Gastroesophageal sphincter (tissue), 4 donors: ENCODE measurements at regions not wholly inside any gene's neighbourhood (a gene's known extent, or its start where the extent isn't known, plus 50 kb on each side); places are given as distances from the start of the nearest gene placed in this dataset.

Experiments used
- ATAC-seq: fragments of 150-250 bp; one replicate; pipeline ENCODE4 v1.9.1; 2016; ENCODE audit warnings: mild to moderate bottlenecking, moderate library complexity
- H3K27ac ChIP-seq, 4 donors: fragments of 200-600 bp; sonication (generic) in 3 of 4; 1 replicate in 3 of 4; 2 replicates in 1 of 4; pipeline ENCODE4 v1.5.1; 2016 to 2019
- H3K27me3 ChIP-seq: fragments of 200-600 bp; sonication (generic); one replicate; pipeline ENCODE4 v1.5.1; 2019
- H3K36me3 ChIP-seq, 2 donors: fragments of 200-600 bp; sonication (generic); one replicate each; pipeline ENCODE4 v1.5.1; 2019; ENCODE audit warnings: control low read depth in 1 of 2
- H3K4me1 ChIP-seq, 3 donors: fragments of 200-600 bp; sonication (generic); 1 replicate in 2 of 3; 2 replicates in 1 of 3; pipeline ENCODE4 v1.5.1; 2016 to 2019; ENCODE audit warnings: control low read depth in 2 of 3
- H3K4me3 ChIP-seq, 2 donors: fragments of 200-600 bp; sonication (generic); one replicate each; pipeline ENCODE4 v1.5.1; 2019; ENCODE audit warnings: mild to moderate bottlenecking in 1 of 2, moderate library complexity in 1 of 2
- H3K9me3 ChIP-seq, 3 donors: fragments of 200-600 bp; sonication (generic); one replicate each; pipeline ENCODE4 v1.5.1; 2017 to 2019; ENCODE audit warnings: control low read depth in 2 of 3
- EP300 ChIP-seq: sonication (generic); formaldehyde crosslinking; IDR thresholded peaks from one replicate; pipeline ENCODE4 v1.6.1; 2017; ENCODE audit warnings: antibody characterized with exemption, mild to moderate bottlenecking
- POLR2A ChIP-seq, 2 donors: fragments of 450-650 bp; IDR thresholded peaks; one replicate each; pipeline ENCODE4 v1.6.1; 2017; ENCODE audit warnings: antibody characterized with exemption in 2 of 2, mild to moderate bottlenecking in 2 of 2, moderate library complexity in 1 of 2
- POLR2AphosphoS5 ChIP-seq: sonication (generic); formaldehyde crosslinking; IDR thresholded peaks from one replicate; pipeline ENCODE4 v1.6.1; 2017; ENCODE audit warnings: antibody characterized with exemption
- WGBS, 2 donors: methylation state at CpG; one replicate each; pipeline ENCODE4 v1.1.5; 2018; ENCODE audit warnings: low coverage in 1 of 2; 5-methylcytosine and 5-hydroxymethylcytosine counted together
- TF ChIP-seq, protein P1 (sequence below), 4 experiments: fragments of 200-600 bp in 2 of 4; fragments of 450-650 bp in 2 of 4; sonication (generic) in 1 of 4; IDR thresholded peaks; one replicate each; pipeline ENCODE4 v1.5.1; 2017 to 2019; ENCODE audit warnings: antibody characterized with exemption in 4 of 4, mild to moderate bottlenecking in 2 of 4, moderate library complexity in 2 of 4

DNA sequence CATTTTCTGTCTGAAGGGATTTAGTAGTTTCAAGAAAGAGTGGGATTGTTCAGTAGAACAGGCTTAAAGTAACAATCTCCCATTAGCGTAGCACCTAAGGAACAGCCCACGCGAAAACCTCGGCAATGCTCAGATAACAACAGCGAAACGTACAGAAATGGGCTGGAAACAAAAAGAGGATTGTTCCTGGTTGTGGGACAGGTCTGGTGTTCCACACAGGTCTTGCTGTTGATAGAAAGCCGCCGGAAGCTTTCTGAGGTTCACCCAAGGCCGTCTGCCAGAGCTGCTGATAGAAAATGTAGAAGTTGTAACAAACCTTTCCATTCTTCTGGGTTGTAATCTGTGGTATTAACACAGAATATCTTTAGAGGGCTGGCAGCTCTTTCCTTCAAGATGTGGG is 69.4 kb upstream of the CLCN4 start:
- Histone ChIP-seq H3K9me3 (no peaks in the 10 kb centered on the region), H3K36me3 (peaks cover 0 to 16% of the 10 kb centered on the region in 2 donors), H3K4me3 (no peak overlapping the region), H3K27me3 (no peaks in the 10 kb centered on the region), H3K27ac (peak overlapping the region in 3 of 4 donors; percentile 72 to 77 (median 74)), H3K4me1 (peaks cover 0 to 59% (median 0%) of the 10 kb centered on the region in 3 donors)
- WGBS, 2 donors: 85 to 95% methylated on average over 4 to 9 of the region's 9 CpGs
- TF ChIP-seq, protein P1, sequence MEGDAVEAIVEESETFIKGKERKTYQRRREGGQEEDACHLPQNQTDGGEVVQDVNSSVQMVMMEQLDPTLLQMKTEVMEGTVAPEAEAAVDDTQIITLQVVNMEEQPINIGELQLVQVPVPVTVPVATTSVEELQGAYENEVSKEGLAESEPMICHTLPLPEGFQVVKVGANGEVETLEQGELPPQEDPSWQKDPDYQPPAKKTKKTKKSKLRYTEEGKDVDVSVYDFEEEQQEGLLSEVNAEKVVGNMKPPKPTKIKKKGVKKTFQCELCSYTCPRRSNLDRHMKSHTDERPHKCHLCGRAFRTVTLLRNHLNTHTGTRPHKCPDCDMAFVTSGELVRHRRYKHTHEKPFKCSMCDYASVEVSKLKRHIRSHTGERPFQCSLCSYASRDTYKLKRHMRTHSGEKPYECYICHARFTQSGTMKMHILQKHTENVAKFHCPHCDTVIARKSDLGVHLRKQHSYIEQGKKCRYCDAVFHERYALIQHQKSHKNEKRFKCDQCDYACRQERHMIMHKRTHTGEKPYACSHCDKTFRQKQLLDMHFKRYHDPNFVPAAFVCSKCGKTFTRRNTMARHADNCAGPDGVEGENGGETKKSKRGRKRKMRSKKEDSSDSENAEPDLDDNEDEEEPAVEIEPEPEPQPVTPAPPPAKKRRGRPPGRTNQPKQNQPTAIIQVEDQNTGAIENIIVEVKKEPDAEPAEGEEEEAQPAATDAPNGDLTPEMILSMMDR (IDR thresholded peaks at IDR 0.05): no peak
- TF ChIP-seq POLR2AphosphoS5: no peak
- ATAC-seq: no peak

DNA sequence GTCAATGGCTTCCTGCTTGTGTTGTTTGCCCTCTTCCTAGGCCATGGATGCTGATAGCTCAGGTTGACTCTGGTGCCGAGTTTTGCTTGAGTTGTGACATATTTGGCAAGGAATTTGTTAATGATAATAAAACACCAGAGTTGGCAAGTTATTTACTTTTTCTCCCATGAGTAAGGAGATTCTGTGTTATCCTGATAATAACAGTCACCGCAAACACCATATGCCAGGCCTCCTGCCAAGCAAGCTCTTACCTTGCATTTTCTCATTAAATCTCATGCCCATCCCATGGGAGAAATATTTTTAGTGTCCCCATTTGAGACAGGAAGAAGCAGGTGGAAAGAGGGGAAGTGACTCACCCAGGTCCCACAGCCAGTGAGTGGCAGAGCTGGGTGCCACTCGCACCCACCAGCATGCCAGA is 67.4 kb upstream of the CLCN4 start:
- Histone ChIP-seq H3K27ac (peak overlapping the region; percentile 53 to 72 (median 61)), H3K27me3 (no peaks in the 10 kb centered on the region), H3K4me3 (no peak overlapping the region), H3K4me1 (peaks cover 0 to 39% (median 0%) of the 10 kb centered on the region in 3 donors), H3K9me3 (no peaks in the 10 kb centered on the region), H3K36me3 (peaks cover 0 to 26% of the 10 kb centered on the region in 2 donors)
- no peak for TF ChIP-seq EP300
- TF ChIP-seq POLR2A (IDR thresholded peaks at IDR 0.05): no peak
- TF ChIP-seq POLR2AphosphoS5: peak; percentile 5
- TF ChIP-seq, protein P1 (IDR thresholded peaks at IDR 0.05): no peak
- WGBS, 2 donors: 100% methylated on average over 1 of the region's 3 CpGs; no CpG with 5 or more reads in 1 of the 2 donors
- no peak for ATAC-seq

DNA sequence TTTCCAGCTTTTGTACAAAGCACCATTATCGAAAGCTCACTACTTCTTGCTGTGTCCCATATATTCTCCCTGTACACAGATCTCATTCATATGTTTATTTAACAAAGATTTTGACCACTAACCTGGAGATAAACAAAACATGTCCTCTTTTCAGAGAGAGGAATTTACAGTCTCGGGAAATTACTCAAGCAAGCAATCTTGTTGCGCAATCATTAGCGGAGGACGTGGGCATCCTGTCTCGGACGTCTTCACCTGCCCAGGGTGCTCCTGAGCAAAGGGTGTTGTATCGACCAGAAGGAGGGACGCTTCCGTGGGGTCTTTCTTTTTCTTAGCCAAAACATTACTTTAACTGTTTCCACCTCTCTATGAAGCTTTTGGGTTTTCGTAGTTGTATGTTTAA is 66.5 kb upstream of the CLCN4 start:
- TF ChIP-seq, protein P1 (IDR thresholded peaks at IDR 0.05): no peak
- TF ChIP-seq EP300: no peak
- TF ChIP-seq POLR2A (IDR thresholded peaks at IDR 0.05): no peak
- no peaks in the 10 kb centered on the region for H3K27me3 ChIP-seq
- ATAC-seq: peak; percentile 36
- H3K4me1 ChIP-seq: peaks cover 0 to 34% (median 0%) of the 10 kb centered on the region in 3 donors
- peaks cover 0 to 26% of the 10 kb centered on the region in 2 donors for H3K36me3 ChIP-seq
- 57 to 86% methylated on average over 6 to 10 of the region's 11 CpGs for WGBS, 2 donors
- H3K9me3 ChIP-seq: no peaks in the 10 kb centered on the region
- peak overlapping the region; percentile 12 to 72 (median 61) for H3K27ac ChIP-seq
- no peak overlapping the region for H3K4me3 ChIP-seq

DNA sequence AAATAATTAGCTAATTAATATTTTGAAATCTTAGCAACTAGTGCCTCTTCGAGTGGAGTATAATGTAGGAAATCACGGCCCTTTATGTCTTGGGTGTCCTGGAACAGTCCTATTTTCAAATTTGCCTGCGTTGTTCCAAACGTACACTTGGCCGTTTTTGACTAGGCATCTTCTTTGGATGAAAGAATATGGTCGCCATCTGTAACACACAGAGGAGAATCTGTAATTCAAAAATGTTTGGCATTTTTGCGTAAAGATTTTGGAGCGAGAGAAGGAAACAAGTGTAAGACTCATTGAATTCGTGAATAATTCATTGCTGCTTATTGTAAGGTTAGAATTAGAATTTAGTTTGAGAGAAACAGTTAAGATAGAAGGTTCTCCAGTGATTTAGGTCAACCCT is 61.5 kb upstream of the CLCN4 start:
- H3K27ac ChIP-seq: no peak overlapping the region
- no peak for ATAC-seq
- H3K36me3 ChIP-seq: peaks cover 0 to 35% of the 10 kb centered on the region in 2 donors
- no peak overlapping the region for H3K4me3 ChIP-seq
- no peak for TF ChIP-seq POLR2AphosphoS5
- TF ChIP-seq, protein P1 (IDR thresholded peaks at IDR 0.05): no peak
- no peak for TF ChIP-seq EP300
- TF ChIP-seq POLR2A (IDR thresholded peaks at IDR 0.05): no peak
- peaks cover 0 to 30% (median 2%) of the 10 kb centered on the region in 3 donors for H3K4me1 ChIP-seq
- no peaks in the 10 kb centered on the region for H3K9me3 ChIP-seq
- 83 to 88% methylated on average over 8 to 9 of the region's 9 CpGs for WGBS, 2 donors
- H3K27me3 ChIP-seq: no peaks in the 10 kb centered on the region

DNA sequence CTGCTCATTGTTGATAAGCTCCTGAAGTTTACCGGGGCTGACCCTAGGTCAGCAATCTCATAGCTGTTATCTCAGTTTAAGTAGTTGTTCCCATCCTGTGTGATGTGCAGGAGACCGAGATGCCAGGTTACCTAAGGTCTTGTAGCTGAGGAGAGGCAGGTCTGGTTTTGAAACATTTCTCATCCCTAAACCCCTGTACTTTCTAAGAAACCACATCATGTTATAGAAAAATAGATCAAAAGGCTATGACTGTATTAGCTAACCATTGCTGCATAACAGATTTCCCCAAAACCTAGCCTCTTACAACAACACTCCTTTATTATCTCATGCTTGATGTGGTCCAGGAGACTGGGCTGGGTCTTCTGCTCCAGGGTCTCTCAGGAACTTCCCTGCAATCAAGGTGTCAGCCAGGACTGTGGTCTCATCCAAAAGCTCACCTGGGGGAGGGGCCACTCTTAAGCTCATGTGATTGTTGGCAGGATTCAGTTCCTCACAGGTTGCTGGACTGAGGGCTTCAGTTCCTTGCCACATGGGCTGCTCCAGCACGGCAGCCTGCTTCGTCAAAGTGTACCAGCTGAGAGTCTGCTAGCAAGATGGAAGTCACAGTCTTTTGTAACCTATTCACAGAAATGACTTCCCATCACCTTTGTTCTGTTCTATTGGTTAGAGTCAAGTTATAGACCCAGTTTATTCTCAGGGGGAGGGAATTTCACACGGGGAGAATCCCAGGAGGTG is 60.9 kb upstream of the CLCN4 start:
- 57 to 80% methylated on average over 1 of the region's 5 CpGs for WGBS, 2 donors
- no peaks in the 10 kb centered on the region for H3K27me3 ChIP-seq
- peaks cover 0 to 35% (median 2%) of the 10 kb centered on the region in 3 donors for H3K4me1 ChIP-seq
- no peak overlapping the region for H3K4me3 ChIP-seq
- TF ChIP-seq, protein P1 (IDR thresholded peaks at IDR 0.05): no peak
- TF ChIP-seq POLR2A (IDR thresholded peaks at IDR 0.05) (no peak), POLR2AphosphoS5 (no peak), EP300 (no peak)
- H3K36me3 ChIP-seq: peaks cover 0 to 34% of the 10 kb centered on the region in 2 donors
- no peaks in the 10 kb centered on the region for H3K9me3 ChIP-seq
- ATAC-seq: no peak
- H3K27ac ChIP-seq: no peak overlapping the region
